Brain microvascular endothelial cell (primary cell): ENCODE measurements at regions not wholly inside any gene's neighbourhood (a gene's known extent, or its start where the extent isn't known, plus 50 kb on each side); places are given as distances from the start of the nearest gene placed in this dataset.
A peak's percentile ranks its signal among the peaks of the same experiment; 100 is the strongest.

Experiments used
- DNase-seq: peaks from one replicate; pipeline ENCODE4 v3.0.0-alpha.2; 2020
- H3K27ac ChIP-seq: fragments of 250-450 bp; sonication (Bioruptor Pico); 2 replicates; pipeline ENCODE4 v1.5.1; 2020; ENCODE audit warnings: mild to moderate bottlenecking, moderate library complexity
- H3K27me3 ChIP-seq: fragments of 250-450 bp; sonication (Bioruptor Pico); replicated peaks from 2 replicates; pipeline ENCODE4 v1.5.1; 2020; ENCODE audit warnings: mild to moderate bottlenecking
- H3K36me3 ChIP-seq: fragments of 250-450 bp; sonication (Bioruptor Pico); replicated peaks from 2 replicates; pipeline ENCODE4 v1.5.1; 2020; ENCODE audit warnings: mild to moderate bottlenecking
- H3K4me3 ChIP-seq: 2 replicates; pipeline ENCODE4 v1.5.1; 2011; ENCODE audit warnings: low read depth, mild to moderate bottlenecking, control low read depth, low read length, moderate library complexity
- CTCF ChIP-seq: IDR thresholded peaks from 2 replicates; pipeline ENCODE4 v1.5.1; 2011; ENCODE audit warnings: low read depth, mild to moderate bottlenecking, moderate library complexity, low read length, control low read depth, inconsistent platforms; ENCODE audit errors: missing control alignments
- in situ Hi-C: cut with HindIII; loops from 2 replicates; pipeline ENCODE4 v1.10.0; 2017; ENCODE audit warnings: low sequenced_read_pairs, low pct_ligation_motif_present

GRCh38 chr21:25383545-25383944 is 223.7 kb downstream of the MRPL39 start:
- Histone ChIP-seq H3K36me3 (no peaks in the 10 kb centered on the region), H3K4me3 (no peak overlapping the region), H3K27ac (no peak overlapping the region), H3K27me3 (no peaks in the 10 kb centered on the region)
- no peak for TF ChIP-seq CTCF
- in situ Hi-C loops, result no loop called here
- no peak for DNase-seq

GRCh38 chr21:25381936-25382452 is 225.3 kb downstream of the MRPL39 start:
- TF ChIP-seq CTCF, result no peak
- Histone ChIP-seq H3K36me3 (no peaks in the 10 kb centered on the region), H3K4me3 (no peak overlapping the region), H3K27ac (no peak overlapping the region), H3K27me3 (no peaks in the 10 kb centered on the region)
- DNase-seq, result no peak
- in situ Hi-C loops, result no loop called here

DNA sequence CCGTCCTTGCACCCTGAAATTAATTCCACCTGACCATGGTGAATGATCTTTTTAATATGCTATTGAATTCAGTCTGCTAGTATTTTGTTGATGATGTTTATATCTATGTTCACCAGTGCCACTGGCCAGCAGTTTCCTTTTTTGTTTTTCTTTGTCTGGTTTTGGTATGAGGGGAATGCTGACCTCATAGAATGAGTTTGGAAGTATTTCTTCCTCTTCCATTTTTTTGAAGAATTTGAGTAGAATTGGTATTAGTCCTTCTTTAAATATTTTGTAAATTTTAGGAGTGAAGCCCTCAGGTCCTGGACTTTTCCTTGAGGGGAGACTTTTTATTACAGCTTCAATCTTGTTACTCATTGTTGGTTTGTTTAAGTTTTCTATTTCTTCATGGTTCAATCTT is 231.6 kb downstream of the MRPL39 start:
- Histone ChIP-seq H3K4me3 (no peak overlapping the region), H3K27ac (peak overlapping the region; percentile 27), H3K27me3 (no peaks in the 10 kb centered on the region), H3K36me3 (no peaks in the 10 kb centered on the region)
- TF ChIP-seq CTCF, result no peak
- in situ Hi-C loops, result no loop called here
- peak; percentile 33 for DNase-seq

DNA sequence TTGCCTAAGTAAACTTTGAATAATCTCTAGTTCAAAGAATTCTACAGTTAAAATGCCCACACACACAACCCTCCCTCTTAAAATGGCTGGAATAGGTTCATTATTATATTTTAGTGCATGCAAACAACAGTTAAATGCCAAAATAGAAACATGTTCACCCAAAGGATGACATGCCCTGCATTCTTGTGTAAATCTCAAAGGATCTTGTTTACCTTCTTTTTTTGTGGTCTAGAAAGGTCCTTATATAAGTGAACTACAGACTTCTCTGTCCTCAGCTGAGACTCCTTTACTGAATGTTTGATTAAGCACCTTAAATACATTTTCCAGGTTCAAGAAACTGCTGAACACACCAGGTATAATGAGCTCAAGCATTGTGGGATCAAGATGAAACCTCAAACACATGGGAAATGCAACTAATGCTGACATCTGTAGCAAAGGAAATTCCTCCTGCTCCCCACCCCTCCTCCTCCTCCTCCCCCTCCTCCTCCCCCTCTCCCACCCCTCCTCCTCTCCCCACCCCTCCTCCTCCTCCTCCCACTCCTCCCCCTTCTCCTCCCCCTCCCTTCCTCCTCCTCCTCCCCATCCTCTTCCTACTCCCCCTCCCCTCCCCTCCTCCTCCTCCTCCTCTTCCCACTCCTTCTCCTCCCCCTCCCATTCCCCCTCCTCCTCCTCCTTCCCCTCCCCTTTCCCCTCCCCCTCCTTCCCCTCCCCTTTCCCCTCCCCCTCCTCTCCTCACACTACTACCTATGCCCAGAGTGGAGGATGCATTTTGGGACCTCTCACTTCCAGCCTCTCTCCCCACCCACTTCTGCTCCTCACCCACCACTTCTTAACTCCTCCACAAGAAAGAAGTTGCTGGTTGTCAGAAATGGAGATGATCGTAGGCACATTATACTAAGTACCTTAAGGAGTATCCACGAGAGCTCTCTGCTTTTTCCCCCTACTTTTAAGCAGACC is 233.9 kb downstream of the MRPL39 start:
- Histone ChIP-seq H3K27me3 (no peaks in the 10 kb centered on the region), H3K4me3 (no peak overlapping the region), H3K36me3 (no peaks in the 10 kb centered on the region), H3K27ac (no peak overlapping the region)
- in situ Hi-C loops, result no loop called here
- DNase-seq, result no peak
- TF ChIP-seq CTCF, result no peak

- no peak for TF ChIP-seq CTCF
Observed at GRCh38 chr21:25371841-25372425, 235.3 kb downstream of the MRPL39 start.

More at GRCh38 chr21:25371841-25372425, 235.3 kb downstream of the MRPL39 start:
- in situ Hi-C loops, result no loop called here
- Histone ChIP-seq H3K27me3 (no peaks in the 10 kb centered on the region), H3K4me3 (no peak overlapping the region), H3K36me3 (no peaks in the 10 kb centered on the region), H3K27ac (no peak overlapping the region)
- DNase-seq, result no peak
